HCT116 (cell line): ENCODE measurements at regions not wholly inside any gene's neighbourhood (a gene's known extent, or its start where the extent isn't known, plus 50 kb on each side); places are given as distances from the start of the nearest gene placed in this dataset.

Experiments
- ATAC-seq: fragments of 200-7000 bp; cut with Tn5 transposase; 2 replicates; pipeline ENCODE4 v1.9.1; 2020; ENCODE audit warnings: mild to moderate bottlenecking, moderate library complexity
- BruUV-seq: library from RNA; stranded (reverse); fragments of 400-500 nt; replicated peaks from 2 replicates; lab custom pipeline; 2021; lab: Mats Ljungman, UMichigan
- CTCF ChIA-PET: fragments of 300-600 bp; sonication (Branson Sonifier 250); formaldehyde crosslinking; loops from one replicate; lab custom pipeline; 2021; ENCODE audit warnings: antibody characterized with exemption; lab: Charles Lee
- POLR2A ChIA-PET: fragments of 300-600, 350-600 bp; sonication (Branson Sonifier 250); formaldehyde crosslinking; loops from one replicate; lab custom pipeline; 2021; ENCODE audit warnings: antibody characterized with exemption; lab: Charles Lee
- RAD21 ChIA-PET, 2 experiments: fragments of 300-600 bp; sonication (Branson Sonifier 250); formaldehyde crosslinking; loops; one replicate each; lab custom pipeline; 2023; ENCODE audit warnings: low total read pairs in 2 of 2; ENCODE audit not compliant: uncharacterized antibody in 2 of 2, unreplicated experiment in 2 of 2, low non-redundant PET in 1 of 2; lab: Charles Lee
- DNase-seq: peaks from one replicate; pipeline ENCODE4 v3.0.0-alpha.2; 2010; ENCODE audit warnings: low read depth, low spot score
- H2AFZ ChIP-seq: fragments of 200-600 bp; shearing (Covaris generic), sonication (generic); 2 replicates; pipeline ENCODE4 v1.6.1; 2017; ENCODE audit warnings: low read depth, mixed run types, mixed read lengths, antibody characterized with exemption, low read length; ENCODE audit not compliant: poor library complexity, severe bottlenecking
- H3K27ac ChIP-seq: 2 replicates; pipeline ENCODE4 v1.5.1; 2012; ENCODE audit warnings: low read depth, low read length
- H3K27me3 ChIP-seq: fragments of 200-600 bp; sonication (generic); 2 replicates; pipeline ENCODE4 v1.6.1; 2016; ENCODE audit warnings: mixed run types, low read length, mixed read lengths; ENCODE audit not compliant: insufficient read depth
- H3K36me3 ChIP-seq, 2 experiments: fragments of 200-500 bp in 1 of 2; fragments of 200-600 bp in 1 of 2; sonication (Bioruptor generic) in 1 of 2; sonication (generic) in 1 of 2; 2 replicates each; pipeline versions ENCODE4 v1.5.1 to v1.6.1; 2014 to 2016; ENCODE audit warnings: low read length in 2 of 2, inconsistent platforms in 1 of 2, mixed read lengths in 1 of 2, mixed run types in 1 of 2; ENCODE audit not compliant: insufficient read depth in 2 of 2, control insufficient read depth in 1 of 2
- H3K4me1 ChIP-seq, 2 experiments: fragments of 200-600 bp in 1 of 2; sonication (generic) in 1 of 2; 2 replicates each; pipeline versions ENCODE4 v1.5.1 to v1.6.1; 2012 to 2017; ENCODE audit warnings: low read length in 2 of 2, inconsistent platforms in 1 of 2, mild to moderate bottlenecking in 1 of 2, mixed read lengths in 1 of 2, mixed run types in 1 of 2, moderate library complexity in 1 of 2; ENCODE audit not compliant: insufficient read depth in 2 of 2, control insufficient read depth in 1 of 2
- H3K4me2 ChIP-seq: fragments of 200-600 bp; sonication (generic); 2 replicates; pipeline ENCODE4 v1.6.1; 2017; ENCODE audit warnings: mixed run types, low read length, mixed read lengths
- H3K4me3 ChIP-seq, 2 experiments: fragments of 200-600 bp in 1 of 2; sonication (generic) in 1 of 2; replicated peaks in 1 of 2; 2 replicates each; pipeline ENCODE4 v1.5.1; 2011 to 2016; ENCODE audit warnings: low read length in 2 of 2, control low read depth in 1 of 2, low read depth in 1 of 2, mild to moderate bottlenecking in 1 of 2, mixed read lengths in 1 of 2, mixed run types in 1 of 2
- H3K79me2 ChIP-seq: fragments of 200-600 bp; sonication (generic); 2 replicates; pipeline ENCODE4 v1.6.1; 2017; ENCODE audit warnings: mild to moderate bottlenecking, mixed run types, low read length, moderate library complexity, mixed read lengths; ENCODE audit not compliant: insufficient read depth
- H3K9ac ChIP-seq: fragments of 200-600 bp; sonication (generic); 2 replicates; pipeline ENCODE4 v1.6.1; 2016; ENCODE audit warnings: low read length, mixed read lengths
- H3K9me2 ChIP-seq: fragments of 200-600 bp; sonication (generic), shearing (Covaris generic); 2 replicates; pipeline ENCODE4 v1.6.1; 2017; ENCODE audit warnings: mixed run types, mild to moderate bottlenecking, moderate library complexity; ENCODE audit not compliant: insufficient read depth
- H3K9me3 ChIP-seq, 2 experiments: fragments of 200-500 bp in 1 of 2; fragments of 200-600 bp in 1 of 2; sonication (Bioruptor generic) in 1 of 2; sonication (generic) in 1 of 2; 2 replicates each; pipeline ENCODE4 v1.6.1; 2014 to 2017; ENCODE audit warnings: low read length in 2 of 2, mixed read lengths in 2 of 2, inconsistent platforms in 1 of 2, low read depth in 1 of 2, mild to moderate bottlenecking in 1 of 2, mixed run types in 1 of 2, moderate library complexity in 1 of 2; ENCODE audit not compliant: control insufficient read depth in 1 of 2, insufficient read depth in 1 of 2
- H4K20me1 ChIP-seq: fragments of 200-600 bp; sonication (generic), shearing (Covaris generic); 2 replicates; pipeline ENCODE4 v1.6.1; 2017; ENCODE audit warnings: mixed run types, mild to moderate bottlenecking, moderate library complexity; ENCODE audit not compliant: insufficient read depth
- CBX3 ChIP-seq: IDR thresholded peaks from 2 replicates; pipeline ENCODE4 v1.6.1; 2012; ENCODE audit warnings: low read depth
- CEBPB ChIP-seq: IDR thresholded peaks from 2 replicates; pipeline ENCODE4 v1.6.1; 2012; ENCODE audit warnings: low read depth
- CTCF ChIP-seq, 3 experiments: fragments of 200-600 bp in 1 of 3; sonication (generic) in 1 of 3; IDR thresholded peaks in 2 of 3; conservative IDR thresholded peaks in 1 of 3; 2 replicates each; pipeline ENCODE4 v1.5.1; 2012 to 2017; ENCODE audit warnings: low read depth in 2 of 3, low read length in 2 of 3, antibody characterized with exemption in 1 of 3, borderline replicate concordance in 1 of 3, control low read depth in 1 of 3, mild to moderate bottlenecking in 1 of 3, mixed read lengths in 1 of 3, mixed run types in 1 of 3, moderate library complexity in 1 of 3; ENCODE audit not compliant: insufficient read depth in 1 of 3
- EGR1 ChIP-seq: IDR thresholded peaks from 2 replicates; pipeline ENCODE4 v1.6.1; 2012; ENCODE audit warnings: low read depth
- ELF1 ChIP-seq: IDR thresholded peaks from 2 replicates; pipeline ENCODE4 v1.6.1; 2012; ENCODE audit warnings: low read depth, borderline replicate concordance
- EZH2 ChIP-seq: fragments of 200-600 bp; sonication (generic); IDR thresholded peaks from 2 replicates; pipeline ENCODE4 v1.6.1; 2017; ENCODE audit warnings: antibody characterized with exemption, mixed run types
- JUND ChIP-seq: IDR thresholded peaks from 2 replicates; pipeline ENCODE4 v1.6.1; 2012
- POLR2A ChIP-seq: IDR thresholded peaks from 2 replicates; pipeline ENCODE4 v1.7.0; 2011; ENCODE audit warnings: borderline replicate concordance; ENCODE audit not compliant: insufficient read depth, insufficient read length; ENCODE audit errors: extremely low read depth
- POLR2AphosphoS5 ChIP-seq: IDR thresholded peaks from 2 replicates; pipeline ENCODE4 v1.6.1; 2011; ENCODE audit warnings: mild to moderate bottlenecking, low read depth, low read length, moderate library complexity
- RAD21 ChIP-seq: IDR thresholded peaks from 2 replicates; pipeline ENCODE4 v1.6.1; 2012; ENCODE audit warnings: low read depth, mild to moderate bottlenecking
- REST ChIP-seq: IDR thresholded peaks from 2 replicates; pipeline ENCODE4 v1.6.1; 2012; ENCODE audit warnings: low read depth
- SIN3A ChIP-seq: IDR thresholded peaks from 2 replicates; pipeline ENCODE4 v1.6.1; 2012; ENCODE audit warnings: low read depth
- SP1 ChIP-seq: IDR thresholded peaks from 2 replicates; pipeline ENCODE4 v1.6.1; 2012; ENCODE audit warnings: low read depth
- SRF ChIP-seq: IDR thresholded peaks from 2 replicates; pipeline ENCODE4 v1.6.1; 2012; ENCODE audit warnings: low read depth
- TCF7L2 ChIP-seq: IDR thresholded peaks from 2 replicates; pipeline ENCODE4 v1.7.0; 2011; ENCODE audit warnings: borderline replicate concordance, inconsistent platforms; ENCODE audit not compliant: insufficient read depth, insufficient read length; ENCODE audit errors: extremely low read depth
- ZFX ChIP-seq: fragments of 450-650 bp; IDR thresholded peaks from 2 replicates; pipeline ENCODE4 v1.6.1; 2017
- ZNF274 ChIP-seq: fragments of 200-500 bp; sonication (Bioruptor generic); IDR thresholded peaks from 2 replicates; pipeline ENCODE4 v1.6.1; 2014; ENCODE audit warnings: mild to moderate bottlenecking, low read depth, low read length, inconsistent platforms
- intact Hi-C: fragments of 100-400 bp; cut with micrococcal nuclease; formaldehyde crosslinking; loops from 2 replicates; pipeline ENCODE4 v1.10.0; 2022
- TF ChIP-seq, protein P1 (sequence below): IDR thresholded peaks from 2 replicates; pipeline ENCODE4 v1.6.1; 2012
- TF ChIP-seq, protein P2 (sequence below): IDR thresholded peaks from 2 replicates; pipeline ENCODE4 v1.6.1; 2011; ENCODE audit warnings: mild to moderate bottlenecking, low read length, moderate library complexity; ENCODE audit not compliant: insufficient replicate concordance; ENCODE audit errors: extremely low read depth

- intact Hi-C loops = loop anchor here (10.0 kb wide), 1 partner anchor 839 kb away; no protein-coding TSS in a partner anchor
- H3K36me3 ChIP-seq = no peaks in the 10 kb centered on the region
- TF ChIP-seq JUND = no peak
- TF ChIP-seq REST = no peak
- TF ChIP-seq EZH2 = no peak
- no peak for TF ChIP-seq CBX3
- TF ChIP-seq, protein P1, sequence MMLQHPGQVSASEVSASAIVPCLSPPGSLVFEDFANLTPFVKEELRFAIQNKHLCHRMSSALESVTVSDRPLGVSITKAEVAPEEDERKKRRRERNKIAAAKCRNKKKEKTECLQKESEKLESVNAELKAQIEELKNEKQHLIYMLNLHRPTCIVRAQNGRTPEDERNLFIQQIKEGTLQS = no peak
- TF ChIP-seq CEBPB = no peak
- no peak for TF ChIP-seq SRF
- TF ChIP-seq ZFX = no peak
- TF ChIP-seq, protein P2, sequence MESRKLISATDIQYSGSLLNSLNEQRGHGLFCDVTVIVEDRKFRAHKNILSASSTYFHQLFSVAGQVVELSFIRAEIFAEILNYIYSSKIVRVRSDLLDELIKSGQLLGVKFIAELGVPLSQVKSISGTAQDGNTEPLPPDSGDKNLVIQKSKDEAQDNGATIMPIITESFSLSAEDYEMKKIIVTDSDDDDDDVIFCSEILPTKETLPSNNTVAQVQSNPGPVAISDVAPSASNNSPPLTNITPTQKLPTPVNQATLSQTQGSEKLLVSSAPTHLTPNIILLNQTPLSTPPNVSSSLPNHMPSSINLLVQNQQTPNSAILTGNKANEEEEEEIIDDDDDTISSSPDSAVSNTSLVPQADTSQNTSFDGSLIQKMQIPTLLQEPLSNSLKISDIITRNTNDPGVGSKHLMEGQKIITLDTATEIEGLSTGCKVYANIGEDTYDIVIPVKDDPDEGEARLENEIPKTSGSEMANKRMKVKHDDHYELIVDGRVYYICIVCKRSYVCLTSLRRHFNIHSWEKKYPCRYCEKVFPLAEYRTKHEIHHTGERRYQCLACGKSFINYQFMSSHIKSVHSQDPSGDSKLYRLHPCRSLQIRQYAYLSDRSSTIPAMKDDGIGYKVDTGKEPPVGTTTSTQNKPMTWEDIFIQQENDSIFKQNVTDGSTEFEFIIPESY = no peak
- no peak for TF ChIP-seq EGR1
- no peak for TF ChIP-seq CTCF (IDR thresholded peaks at IDR 0.05 in 2 of 3, conservative IDR thresholded peaks at IDR 0.05 in 1 of 3; ENCODE audit: borderline replicate concordance in 1 of 3, insufficient read depth in 1 of 3, low read depth in 2 of 3, low read length in 2 of 3)
- no peak for TF ChIP-seq POLR2A
- no peak for TF ChIP-seq RAD21
- TF ChIP-seq ZNF274 = no peak
- TF ChIP-seq POLR2AphosphoS5 = no peak
- TF ChIP-seq SIN3A = no peak
- no peak for TF ChIP-seq SP1
- no peak for TF ChIP-seq TCF7L2
- TF ChIP-seq ELF1 = no peak
- no peaks in the 10 kb centered on the region for H3K79me2 ChIP-seq
- H3K4me3 ChIP-seq = no peak overlapping the region
- H4K20me1 ChIP-seq = no peaks in the 10 kb centered on the region
- RAD21 ChIA-PET = no interaction called here
- CTCF ChIA-PET = no interaction called here
- no peak overlapping the region for H3K4me2 ChIP-seq
- no peaks in the 10 kb centered on the region for H3K9me2 ChIP-seq
- H3K9ac ChIP-seq = no peak overlapping the region
- DNase-seq (no peak), ATAC-seq (no peak)
- BruUV-seq = no TSS peak
- H3K27me3 ChIP-seq = no peaks in the 10 kb centered on the region
- H3K9me3 ChIP-seq = no peaks in the 10 kb centered on the region
- POLR2A ChIA-PET = no interaction called here
- H3K27ac ChIP-seq = no peak overlapping the region
- no peak overlapping the region for H2AFZ ChIP-seq
- H3K4me1 ChIP-seq = no peaks in the 10 kb centered on the region
Observed at GRCh38 chr4:125765941-125766340, 451.2 kb downstream of the FAT4 start.
